GM21515 (cell line): ENCODE measurements at regions not wholly inside any gene's neighbourhood (a gene's known extent, or its start where the extent isn't known, plus 50 kb on each side); places are given as distances from the start of the nearest gene placed in this dataset.
"Not testable (repeated sequence)": the region's sequence is repeated elsewhere in the genome, so short reads cannot be mapped to it uniquely, and the experiment has no call there.

ENCODE experiments used
- ATAC-seq: cut with Tn5 transposase; IDR thresholded peaks from one replicate; pipeline ENCODE4 v1.9.1; 2021; ENCODE audit not compliant: unreplicated experiment

DNA sequence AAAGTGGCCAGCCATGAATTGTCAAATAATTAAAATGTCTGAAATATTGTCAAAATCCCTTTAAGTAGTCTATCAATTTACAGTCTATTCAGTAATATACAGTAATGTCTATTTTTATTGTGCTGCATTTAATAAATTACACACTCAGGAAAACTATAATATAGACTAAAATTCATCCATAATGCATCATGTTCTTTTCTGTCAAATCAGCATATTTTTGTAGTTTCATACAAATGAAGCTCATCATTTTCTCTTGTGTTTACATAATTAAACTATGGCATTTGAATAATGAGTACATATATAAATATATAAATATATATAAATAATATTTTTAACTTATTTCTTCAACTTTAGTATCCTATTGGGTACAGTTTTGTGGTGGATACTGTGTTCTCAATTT, 868.7 kb upstream of the CHORDC1 start:
- ATAC-seq, result no peak

DNA sequence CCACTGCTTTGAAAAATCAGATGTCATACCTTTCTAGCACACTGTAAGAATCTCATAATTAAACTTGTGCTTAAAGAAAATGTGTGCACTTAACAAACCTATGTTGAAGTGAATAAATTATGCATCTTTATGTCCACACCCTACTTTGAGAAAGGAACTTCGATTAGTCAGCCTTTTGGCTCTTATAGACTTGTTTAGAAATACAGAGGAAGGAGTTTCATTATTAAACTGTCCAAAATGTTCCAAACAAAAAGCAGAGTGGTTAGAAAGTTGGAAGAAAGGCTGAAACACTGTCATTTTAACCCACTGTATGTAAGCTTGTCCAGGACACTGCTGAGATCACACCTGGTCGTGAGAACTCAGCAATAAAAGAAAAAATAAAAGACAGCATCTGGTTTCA, 863.2 kb upstream of the CHORDC1 start:
- ATAC-seq, result no peak

DNA sequence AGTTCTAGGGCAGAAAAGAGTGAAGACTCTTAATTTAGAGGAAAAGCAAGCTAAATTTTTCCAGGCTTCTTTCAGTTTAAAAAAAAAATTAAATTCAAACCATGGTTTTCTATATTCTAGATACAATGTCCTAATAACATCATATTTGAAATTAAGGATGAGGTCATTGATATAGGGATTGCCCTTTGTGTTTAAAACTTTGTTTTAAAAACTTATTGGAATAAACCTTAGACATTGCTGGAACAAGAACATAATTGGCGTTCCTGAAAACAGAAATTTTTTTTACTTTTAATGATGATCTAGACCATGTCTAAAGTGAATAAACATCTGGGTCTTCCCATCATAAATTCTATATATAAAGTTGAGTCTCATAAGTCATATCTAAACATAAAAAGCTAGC, 859.4 kb upstream of the CHORDC1 start:
- ATAC-seq, result no peak

DNA sequence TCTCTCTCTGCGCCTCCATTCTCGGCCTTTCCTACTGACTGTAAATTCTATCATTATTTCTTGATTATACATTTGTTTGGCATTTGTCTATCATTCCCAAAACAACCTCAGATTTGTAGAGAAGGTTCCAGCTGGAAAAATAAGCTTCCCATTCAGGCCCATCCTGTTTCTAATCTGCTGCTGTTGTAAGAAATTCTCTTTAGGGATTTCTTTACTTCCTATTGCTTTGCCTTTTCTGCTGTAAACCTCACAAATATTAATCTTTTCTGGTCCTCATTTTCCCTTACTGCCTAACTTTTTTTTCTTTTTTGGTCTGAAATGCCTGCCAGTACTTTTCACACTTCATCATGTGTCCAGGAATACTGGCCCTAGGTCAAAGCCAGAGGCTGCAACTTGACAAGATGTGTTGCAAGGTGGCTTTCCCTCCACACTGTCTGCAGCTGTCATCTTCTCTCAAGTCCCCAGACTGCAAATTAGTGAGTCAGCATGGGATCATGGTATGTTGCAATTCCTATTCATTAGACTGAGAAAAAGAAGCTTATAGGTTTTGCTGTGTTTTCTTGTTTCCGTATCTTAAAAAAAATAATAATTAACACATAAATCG, 858.7 kb upstream of the CHORDC1 start:
- ATAC-seq, result no peak

DNA sequence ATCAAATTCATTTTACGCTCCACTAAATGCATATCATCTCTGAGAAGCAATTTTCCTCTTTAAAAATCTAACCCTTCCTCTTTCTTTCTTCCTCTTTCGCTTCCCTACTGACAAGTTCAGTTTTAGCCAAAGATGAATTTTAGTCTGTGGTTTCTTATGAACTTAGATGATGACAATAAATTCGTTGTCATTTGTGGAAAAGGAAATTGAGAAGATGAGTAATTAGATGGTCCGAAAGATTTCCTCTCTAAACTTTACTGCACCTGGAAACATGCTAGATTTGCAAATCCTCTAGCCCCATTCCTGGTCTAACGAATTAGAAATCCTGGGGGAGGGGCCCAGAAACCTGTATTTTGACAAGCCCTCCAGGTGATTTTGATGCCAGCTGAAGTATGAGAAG, 855.4 kb upstream of the CHORDC1 start:
- ATAC-seq, result no peak

DNA sequence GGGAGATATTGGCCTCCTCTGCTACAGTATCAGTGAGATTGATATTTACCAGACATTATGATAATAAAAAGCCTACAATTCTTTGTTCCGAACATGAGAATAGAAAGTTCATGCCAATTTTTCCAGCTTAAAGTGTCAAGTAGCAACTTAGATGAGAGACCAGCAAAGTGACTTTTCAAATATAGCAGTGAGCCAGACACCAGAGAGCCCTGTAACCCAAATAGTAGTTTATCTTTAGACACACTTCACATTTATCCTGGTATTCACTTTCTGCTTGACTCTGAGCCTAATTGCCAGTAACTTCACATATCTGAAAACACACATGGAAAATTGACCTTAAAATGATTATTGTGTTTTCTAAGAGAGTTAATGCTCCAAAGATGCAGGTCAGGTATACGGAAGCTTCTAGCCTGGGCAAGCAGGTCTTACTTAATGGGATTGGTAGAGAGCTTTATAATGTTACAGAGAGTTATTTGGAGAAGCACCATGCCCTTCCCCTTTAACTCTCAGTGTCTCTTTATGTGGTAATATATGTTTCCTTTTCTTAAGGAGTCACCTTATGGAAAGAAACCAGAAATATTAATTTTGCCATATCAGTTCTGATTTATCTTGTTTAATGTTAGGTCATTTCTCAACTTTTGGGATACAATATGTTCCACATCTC, 852.3 kb upstream of the CHORDC1 start:
- no peak for ATAC-seq

DNA sequence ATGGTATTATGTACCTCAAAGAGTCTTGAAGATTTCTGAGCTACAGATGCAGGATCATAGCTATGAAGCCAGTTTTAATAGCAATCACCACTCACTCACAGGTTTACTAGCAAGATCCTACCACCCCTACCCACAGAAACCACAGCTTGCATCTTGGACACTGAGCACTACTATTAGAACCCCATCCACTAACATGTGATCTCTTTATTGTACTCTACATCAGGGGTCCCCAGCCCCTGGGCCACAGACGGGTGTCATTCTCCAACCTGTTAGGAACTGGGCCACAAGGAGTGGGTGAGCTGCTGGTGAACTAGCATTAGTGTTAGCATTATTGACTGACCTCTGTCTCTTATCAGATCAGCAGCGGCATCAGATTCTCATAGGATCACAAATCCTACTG, 844.8 kb upstream of the CHORDC1 start:
- ATAC-seq, result no peak

DNA sequence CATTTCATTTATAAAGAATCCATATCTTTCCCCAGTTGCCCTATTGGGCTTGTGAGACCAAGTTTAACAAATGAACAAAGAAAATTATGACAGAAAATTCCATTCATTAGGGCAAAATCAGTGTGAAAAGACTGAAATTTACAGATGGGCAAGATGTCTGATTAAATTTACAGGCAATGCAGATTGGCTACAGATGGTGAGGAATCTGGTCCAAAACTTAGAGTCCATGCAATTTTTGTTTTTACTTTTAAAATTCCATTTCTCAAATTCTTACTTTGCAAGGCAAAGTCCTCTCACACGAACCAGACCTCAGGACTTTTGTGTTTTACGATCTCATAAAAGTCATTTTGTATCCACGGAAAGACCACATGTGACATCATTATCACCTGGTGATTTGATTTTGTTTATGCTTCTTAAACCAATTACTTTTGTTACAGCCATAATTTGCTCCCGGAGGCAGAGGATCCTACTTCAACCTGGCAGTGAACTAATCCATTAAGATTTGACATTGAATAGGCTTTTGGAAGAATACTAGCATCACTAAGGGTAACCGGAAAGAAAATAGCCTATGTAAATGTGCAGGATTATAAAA, 843.7 kb upstream of the CHORDC1 start:
- no peak for ATAC-seq

DNA sequence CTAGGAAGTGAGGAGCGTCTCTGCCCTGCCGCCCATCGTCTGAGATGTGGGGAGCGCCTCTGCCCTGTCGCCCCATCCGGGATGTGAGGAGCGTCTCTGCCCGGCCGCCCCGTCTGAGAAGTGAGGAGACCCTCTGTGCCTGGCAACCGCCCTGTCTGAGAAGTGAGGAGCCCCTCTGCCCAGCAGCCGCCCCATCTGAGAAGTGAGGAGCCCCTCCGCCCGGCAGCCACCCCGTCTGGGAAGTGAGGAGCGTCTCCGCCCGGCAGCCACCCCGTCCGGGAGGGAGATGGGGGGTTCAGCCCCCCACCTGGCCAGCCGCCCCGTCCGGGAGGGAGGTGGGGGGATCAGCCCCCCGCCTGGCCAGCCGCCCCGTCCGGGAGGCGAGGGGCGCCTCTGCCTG, 840.5 kb upstream of the CHORDC1 start:
- ATAC-seq, result not testable (repeated sequence)

DNA sequence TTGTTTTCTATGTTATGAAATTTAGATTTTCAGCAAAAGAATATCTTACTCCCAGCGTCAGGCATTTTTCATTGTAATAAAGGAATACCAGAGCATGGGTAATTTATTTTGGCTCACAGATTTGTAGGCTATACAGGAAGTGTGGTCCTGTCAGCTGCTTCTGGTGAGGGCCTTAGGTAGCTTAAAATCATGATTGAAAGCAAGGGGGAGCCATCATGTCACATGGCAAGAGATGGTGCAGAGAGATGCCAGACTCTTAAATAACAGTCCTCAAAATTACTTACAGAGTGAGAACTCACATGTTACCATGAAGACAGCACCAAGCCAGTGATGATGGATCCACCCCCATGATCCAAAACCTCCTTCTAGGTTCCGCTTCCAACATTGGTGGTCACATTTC, 825.0 kb upstream of the CHORDC1 start:
- no peak for ATAC-seq

DNA sequence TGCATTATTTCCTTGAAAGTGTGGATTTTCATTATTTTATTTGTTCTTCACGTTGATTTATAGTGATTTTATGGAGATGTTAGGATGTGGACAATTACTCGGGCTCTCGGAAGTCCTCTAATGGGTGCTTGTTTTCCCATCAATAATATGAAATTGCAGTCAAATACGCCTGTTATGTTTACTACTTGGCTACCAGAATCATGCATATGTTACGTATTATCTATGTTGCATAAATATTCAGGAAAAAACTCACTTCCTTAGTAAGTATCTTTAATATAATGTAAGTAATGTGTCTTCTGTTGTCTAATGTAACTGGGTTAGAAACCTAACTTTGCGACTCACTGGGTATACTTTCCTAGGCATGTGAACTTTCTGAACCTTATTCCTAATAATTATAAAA, 823.4 kb upstream of the CHORDC1 start:
- no peak for ATAC-seq

DNA sequence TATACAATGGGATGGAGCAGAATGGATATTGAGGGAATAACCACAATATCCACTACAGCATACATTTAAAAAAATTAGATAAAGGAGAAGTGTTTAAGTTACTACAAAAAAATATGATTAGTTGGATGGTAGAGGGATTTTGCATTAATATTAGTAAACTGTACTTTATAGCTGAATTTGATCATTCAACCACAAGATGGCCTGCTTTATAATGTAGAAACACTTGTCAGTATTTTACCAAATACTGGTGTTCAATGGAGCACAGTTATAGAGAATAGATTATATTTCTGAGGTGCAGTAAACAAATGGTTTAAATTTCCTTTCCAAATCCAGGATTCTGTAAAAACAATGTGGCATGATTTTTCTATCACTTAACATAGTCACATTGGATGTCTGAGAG, 818.8 kb upstream of the CHORDC1 start:
- no peak for ATAC-seq

DNA sequence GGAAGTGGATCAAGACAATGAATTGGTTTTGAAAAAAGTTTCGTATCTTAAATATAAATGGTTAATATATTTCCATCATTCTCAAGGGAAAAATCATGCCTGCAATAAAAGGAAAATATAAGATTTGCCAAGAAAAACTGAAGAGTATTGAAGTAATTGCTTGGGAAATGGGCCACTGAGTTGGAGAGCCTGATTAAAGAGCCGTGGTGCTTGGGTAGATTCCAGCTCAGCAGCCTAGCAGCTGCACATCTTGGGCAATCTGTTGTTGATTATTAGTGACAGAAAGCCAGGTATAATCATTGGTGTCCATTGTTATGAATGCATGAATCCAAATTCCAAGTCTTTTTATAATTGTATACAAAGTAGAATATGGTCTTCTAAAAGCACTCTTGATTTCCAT, 800.9 kb upstream of the CHORDC1 start:
- no peak for ATAC-seq

DNA sequence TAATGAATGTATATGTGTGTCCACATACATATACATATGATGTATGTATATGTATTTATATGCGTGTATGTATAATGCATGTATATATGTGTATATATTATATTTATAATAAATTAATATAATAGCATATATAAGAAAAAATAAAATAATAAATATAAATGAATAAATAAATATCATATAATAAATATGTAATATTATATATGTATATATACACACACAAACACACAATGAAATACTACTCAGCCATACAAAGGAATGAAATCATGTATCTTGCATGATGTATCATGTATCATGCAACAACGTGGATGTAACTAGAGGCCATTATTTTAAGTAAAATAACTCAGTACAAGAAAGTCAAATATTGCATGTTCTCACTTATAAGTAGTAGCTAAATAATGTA, 788.7 kb upstream of the CHORDC1 start:
- no peak for ATAC-seq

DNA sequence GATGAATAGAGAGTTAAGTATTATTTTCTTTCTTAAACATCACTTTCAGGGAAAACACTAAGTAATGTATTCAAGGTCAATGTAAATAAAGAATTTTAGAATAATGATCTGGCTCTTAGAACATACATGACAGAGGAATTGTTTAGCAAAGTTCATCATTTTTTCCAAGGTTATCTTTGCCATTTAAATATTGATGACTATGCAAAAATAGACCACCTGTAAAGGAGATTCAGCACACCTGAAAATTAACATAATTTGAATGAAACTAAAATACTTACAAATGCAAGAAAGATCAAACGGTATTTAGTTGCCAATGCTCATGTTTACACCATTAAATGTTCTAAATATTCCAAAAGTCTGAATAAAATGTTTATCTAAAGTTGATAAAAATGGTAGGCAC, 782.6 kb upstream of the CHORDC1 start:
- ATAC-seq, result no peak

DNA sequence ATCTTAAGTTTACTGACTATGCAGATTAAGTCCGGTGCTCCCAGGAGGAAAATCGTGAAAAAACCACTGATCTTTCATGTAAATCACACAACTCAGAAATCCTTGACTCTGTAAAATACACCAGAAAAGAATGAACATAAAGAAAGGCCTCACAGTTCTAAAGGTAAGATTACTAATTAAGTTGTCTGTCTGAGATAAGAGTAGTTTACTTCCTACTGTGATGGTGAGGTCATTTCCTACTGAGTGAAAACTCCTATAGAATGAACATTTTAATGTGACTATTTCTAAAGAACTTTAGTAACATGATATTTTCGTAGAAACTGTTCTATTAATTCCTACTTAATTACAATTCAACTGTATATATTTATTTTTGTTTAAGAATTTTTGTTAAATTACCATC, 774.4 kb upstream of the CHORDC1 start:
- ATAC-seq, result no peak

DNA sequence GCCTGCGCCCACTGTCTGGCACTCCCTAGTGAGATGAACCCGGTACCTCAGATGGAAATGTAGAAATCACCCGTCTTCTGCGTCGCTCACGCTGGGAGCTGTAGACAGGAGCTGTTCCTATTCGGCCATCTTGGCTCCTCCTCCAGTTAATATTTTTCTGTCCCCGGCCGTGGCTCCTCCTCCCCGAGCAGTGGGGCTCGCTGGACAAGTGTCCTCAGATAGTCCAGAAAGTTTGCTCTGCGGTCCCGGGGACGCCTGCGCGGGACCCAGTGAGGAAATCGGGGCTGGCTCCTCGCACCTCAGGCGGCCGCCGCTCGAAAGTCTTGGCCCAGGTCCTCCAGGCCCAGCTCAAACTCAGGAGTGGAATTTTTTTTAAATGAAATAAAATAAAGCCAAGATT, 749.3 kb upstream of the CHORDC1 start:
- not testable (repeated sequence) for ATAC-seq

DNA sequence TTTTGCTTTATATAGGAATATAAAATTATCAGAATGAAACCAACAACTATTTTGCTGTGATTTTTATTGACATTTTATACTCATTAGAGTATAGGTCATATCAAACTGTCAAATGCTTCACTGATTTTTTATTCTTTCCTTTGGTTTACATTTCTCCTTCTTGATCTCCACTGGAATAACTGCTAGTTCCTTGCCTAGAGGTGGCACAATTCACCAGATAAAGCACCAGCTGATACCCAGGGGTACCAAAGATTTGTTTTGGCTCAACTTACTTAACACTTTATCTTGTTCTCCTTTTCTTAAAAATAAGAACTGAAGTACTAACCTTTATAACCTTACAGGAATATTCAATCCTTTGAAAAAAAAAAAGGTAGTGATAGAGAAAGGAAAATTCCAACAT, 725.1 kb upstream of the CHORDC1 start:
- ATAC-seq, result no peak

DNA sequence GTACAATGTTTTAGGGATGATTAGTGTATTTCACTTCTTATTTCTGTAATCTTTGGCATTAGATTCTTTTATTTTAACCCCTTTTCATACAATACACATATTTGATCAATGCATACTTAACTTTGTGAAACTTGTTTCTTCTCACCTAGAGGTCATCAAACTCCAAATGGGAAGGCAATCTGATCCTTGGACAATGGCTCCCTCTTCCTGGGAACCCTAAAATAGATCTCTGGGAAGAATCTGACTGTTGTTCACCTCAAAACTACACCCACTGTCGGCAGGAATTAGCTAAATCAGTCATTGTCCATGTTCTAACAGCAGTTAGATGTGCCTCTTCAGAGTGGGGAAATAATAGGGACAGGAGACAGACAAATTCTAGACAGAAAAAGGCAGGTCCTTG, 707.4 kb upstream of the CHORDC1 start:
- ATAC-seq, result no peak

DNA sequence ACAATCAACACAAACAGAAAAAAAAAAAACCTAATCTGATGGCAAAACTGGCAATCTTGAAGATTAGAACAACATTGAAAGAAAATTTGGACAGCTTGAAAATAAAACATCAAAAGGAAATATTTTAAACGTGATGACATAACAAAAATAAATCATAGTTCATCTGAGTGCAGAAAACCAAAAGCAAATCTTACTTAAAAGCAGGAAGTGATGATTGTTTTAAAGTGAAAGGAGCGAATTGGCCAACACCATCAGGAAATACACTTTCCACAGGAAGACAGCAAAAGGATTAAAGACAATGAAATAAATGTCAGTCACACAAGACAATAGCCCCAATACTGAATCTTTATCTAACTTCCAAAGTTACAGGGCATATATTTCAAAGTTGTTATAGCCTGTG, 696.5 kb upstream of the CHORDC1 start:
- no peak for ATAC-seq

DNA sequence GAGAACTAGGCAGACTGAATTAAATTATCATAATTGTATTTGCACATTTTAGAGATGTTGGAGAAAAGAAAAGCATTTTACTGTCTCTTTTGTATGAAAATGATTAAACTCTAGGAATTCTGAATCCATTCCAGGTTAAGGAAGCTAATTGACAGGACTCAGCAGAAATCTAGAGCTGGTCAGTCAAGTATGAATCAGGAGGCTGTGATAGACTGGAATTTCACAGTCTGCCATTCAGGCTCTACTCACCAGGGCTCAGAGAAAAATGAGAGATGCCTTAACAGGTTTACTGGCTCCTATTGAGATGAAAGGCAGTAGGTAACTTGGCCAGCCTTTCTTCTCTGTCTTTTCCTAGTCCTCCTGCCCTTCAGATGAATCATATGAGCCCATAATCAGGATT, 693.9 kb upstream of the CHORDC1 start:
- ATAC-seq, result no peak

DNA sequence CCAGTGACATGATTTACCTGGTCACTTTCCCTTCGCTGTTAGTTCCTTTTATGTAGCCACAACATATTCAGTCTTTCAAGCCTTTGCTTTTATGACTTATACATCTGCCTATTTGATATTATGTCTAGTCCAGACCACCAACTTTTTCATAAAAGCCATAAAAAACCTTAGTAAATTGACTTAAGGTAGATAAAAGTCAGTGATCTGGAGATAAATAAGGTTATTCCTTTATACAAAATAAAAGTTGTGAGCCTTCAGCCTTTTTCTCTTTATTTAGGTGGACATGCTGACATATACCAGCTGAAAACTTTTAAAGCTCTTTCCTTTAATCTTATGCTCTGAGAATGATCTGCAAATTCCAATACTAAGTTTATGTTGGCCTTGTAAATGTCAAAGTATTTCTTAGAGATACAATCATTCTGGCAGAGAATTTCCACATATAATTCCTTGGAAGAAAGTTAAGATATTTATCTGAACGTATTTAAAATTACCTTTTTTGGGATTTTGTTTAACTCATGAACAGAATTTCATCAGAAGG, 690.4 kb upstream of the CHORDC1 start:
- no peak for ATAC-seq

DNA sequence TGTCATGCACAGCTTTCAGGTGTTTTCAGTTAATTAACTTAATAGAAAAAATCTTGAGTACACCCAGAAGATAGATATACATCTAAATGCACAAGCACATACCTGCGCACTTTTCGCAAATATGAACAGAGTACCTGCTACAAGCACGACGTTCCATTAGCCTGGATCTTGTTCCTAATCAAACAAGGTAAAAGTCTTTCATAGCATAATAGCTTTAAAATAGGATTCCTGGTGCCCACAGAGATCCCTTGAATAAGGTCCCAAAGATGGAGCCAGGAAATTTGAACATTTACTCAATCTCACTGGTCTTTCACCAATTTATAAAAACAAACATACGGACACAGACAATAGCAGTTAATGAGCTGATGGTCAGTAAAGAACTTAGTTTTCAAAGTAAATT, 689.8 kb upstream of the CHORDC1 start:
- ATAC-seq, result no peak
